BJ (cell line): ENCODE measurements at regions not wholly inside any gene's neighbourhood (a gene's known extent, or its start where the extent isn't known, plus 50 kb on each side); places are given as distances from the start of the nearest gene placed in this dataset.
"Not testable (repeated sequence)": the region's sequence is repeated elsewhere in the genome, so short reads cannot be mapped to it uniquely, and the experiment has no call there.

Source experiments
- CTCF ChIA-PET: fragments of 350-600 bp; formaldehyde crosslinking; extraction: SDS; loops from one replicate; lab custom pipeline; 2021; ENCODE audit warnings: antibody characterized with exemption, inconsistent platforms; lab: Yijun Ruan, JAX
- POLR2A ChIA-PET: fragments of 300-600 bp; sonication (Branson Sonifier 250); formaldehyde crosslinking; extraction: SDS; loops from one replicate; lab custom pipeline; 2021; ENCODE audit warnings: antibody characterized with exemption; lab: Charles Lee
- DNase-seq: peaks from one replicate; pipeline ENCODE4 v3.0.0-alpha.2; 2011; ENCODE audit warnings: low read depth
- H3K27me3 ChIP-seq: 2 replicates; pipeline ENCODE4 v1.6.0; 2011; ENCODE audit warnings: low read length; ENCODE audit not compliant: control insufficient read depth, insufficient read depth
- H3K36me3 ChIP-seq: 2 replicates; pipeline ENCODE4 v1.5.1; 2011; ENCODE audit warnings: low read length; ENCODE audit not compliant: control insufficient read depth, insufficient read depth
- H3K4me3 ChIP-seq: 2 replicates; pipeline ENCODE4 v1.5.1; 2011; ENCODE audit warnings: low read depth, mild to moderate bottlenecking, control low read depth, low read length
- TF ChIP-seq, protein P1 (sequence below): IDR thresholded peaks from 2 replicates; pipeline ENCODE4 v1.5.1; 2011; ENCODE audit warnings: low read depth, mild to moderate bottlenecking, control low read depth, inconsistent platforms, low read length, moderate library complexity; ENCODE audit not compliant: insufficient read depth

DNA sequence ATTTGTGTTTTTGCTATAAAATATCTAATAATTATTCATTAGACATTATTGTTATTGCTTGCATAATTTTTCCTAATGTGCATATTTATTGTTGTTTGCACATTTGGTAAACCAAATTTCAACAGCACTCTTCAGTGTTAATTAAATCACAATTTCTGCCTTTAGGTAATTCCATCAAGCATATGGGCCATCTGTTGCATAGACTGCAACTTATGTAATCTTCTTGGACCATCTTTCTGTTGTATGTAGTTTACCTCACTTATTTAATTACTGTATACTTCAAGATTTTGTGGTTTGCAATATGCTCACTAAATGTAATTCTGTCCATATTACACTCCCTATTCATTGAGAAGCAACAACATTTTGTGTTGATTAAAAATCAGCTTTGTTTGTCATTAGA is 1360.1 kb downstream of the REEP3 start:
- no peak overlapping the region for H3K4me3 ChIP-seq
- TF ChIP-seq, protein P1, sequence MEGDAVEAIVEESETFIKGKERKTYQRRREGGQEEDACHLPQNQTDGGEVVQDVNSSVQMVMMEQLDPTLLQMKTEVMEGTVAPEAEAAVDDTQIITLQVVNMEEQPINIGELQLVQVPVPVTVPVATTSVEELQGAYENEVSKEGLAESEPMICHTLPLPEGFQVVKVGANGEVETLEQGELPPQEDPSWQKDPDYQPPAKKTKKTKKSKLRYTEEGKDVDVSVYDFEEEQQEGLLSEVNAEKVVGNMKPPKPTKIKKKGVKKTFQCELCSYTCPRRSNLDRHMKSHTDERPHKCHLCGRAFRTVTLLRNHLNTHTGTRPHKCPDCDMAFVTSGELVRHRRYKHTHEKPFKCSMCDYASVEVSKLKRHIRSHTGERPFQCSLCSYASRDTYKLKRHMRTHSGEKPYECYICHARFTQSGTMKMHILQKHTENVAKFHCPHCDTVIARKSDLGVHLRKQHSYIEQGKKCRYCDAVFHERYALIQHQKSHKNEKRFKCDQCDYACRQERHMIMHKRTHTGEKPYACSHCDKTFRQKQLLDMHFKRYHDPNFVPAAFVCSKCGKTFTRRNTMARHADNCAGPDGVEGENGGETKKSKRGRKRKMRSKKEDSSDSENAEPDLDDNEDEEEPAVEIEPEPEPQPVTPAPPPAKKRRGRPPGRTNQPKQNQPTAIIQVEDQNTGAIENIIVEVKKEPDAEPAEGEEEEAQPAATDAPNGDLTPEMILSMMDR = no peak
- ChIA-PET CTCF (no interaction called here), POLR2A (no interaction called here)
- DNase-seq = no peak
- no peaks in the 10 kb centered on the region for H3K36me3 ChIP-seq
- H3K27me3 ChIP-seq = no peaks in the 10 kb centered on the region

DNA sequence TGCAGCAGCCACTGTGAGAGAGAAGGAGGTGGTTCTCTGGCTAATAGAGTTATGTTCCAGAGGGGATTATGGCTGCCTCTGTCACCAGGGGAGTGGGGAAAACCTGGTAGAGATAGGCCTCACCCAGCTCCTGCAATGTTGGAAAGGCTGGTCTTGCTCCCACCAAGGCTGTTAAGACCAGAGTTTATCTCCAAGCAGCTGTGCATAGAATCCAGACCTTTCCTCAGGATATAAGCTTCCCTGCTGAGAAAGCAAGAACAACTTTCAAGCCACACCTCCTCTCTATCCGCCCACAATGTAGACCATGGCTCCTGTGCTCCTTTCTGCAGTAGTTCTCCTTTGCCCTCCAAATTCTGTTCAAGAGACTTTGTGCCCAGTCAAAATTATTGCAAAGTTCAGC is 1375.4 kb downstream of the REEP3 start:
- CTCF ChIA-PET = no interaction called here
- H3K27me3 ChIP-seq = no peaks in the 10 kb centered on the region
- no peaks in the 10 kb centered on the region for H3K36me3 ChIP-seq
- POLR2A ChIA-PET = no interaction called here
- no peak for DNase-seq
- TF ChIP-seq, protein P1 = no peak
- no peak overlapping the region for H3K4me3 ChIP-seq

DNA sequence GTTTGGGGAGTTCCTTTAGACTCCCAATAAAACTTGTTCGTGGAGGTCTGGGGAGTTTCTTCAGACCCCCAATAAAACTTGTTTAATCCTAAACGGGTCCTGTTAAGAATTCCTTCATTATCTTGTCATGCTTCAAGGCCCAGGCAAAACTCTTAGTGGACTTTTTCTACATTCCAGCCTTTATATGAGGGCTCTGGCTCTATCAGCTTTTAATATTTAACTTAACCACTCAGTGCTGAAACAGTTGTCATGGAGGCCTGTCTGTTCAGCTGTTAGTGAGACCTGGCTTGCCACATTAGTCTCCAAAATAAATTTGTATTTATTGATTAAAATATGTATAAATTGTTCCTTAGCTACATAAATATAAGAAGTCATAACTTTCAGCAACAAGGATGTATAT is 1385.1 kb downstream of the REEP3 start:
- H3K27me3 ChIP-seq, CTCF ChIA-PET, DNase-seq, H3K4me3 ChIP-seq, H3K36me3 ChIP-seq, POLR2A ChIA-PET: not testable (repeated sequence)

DNA sequence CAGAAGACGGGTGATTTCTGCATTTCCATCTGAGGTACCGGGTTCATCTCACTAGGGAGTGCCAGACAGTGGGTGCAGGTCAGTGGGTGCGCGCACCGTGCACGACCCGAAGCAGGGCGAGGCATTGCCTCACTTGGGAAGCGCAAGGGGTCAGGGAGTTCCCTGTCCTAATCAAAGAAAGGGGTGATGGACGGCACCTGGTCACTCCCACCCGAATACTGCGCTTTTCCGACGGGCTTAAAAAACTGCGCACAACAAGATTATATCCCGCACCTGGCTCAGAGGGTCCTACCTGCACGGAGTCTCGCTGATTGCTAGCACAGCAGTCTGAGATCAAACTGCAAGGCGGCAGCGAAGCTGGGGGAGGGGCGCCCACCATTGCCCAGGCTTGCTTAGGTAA is 1403.1 kb downstream of the REEP3 start:
- H3K36me3 ChIP-seq, H3K27me3 ChIP-seq, DNase-seq, POLR2A ChIA-PET, H3K4me3 ChIP-seq: not testable (repeated sequence)
- CTCF ChIA-PET = interaction anchor here (0.6 kb wide), 1 partner anchor 1032 kb away, joined by 3 read pairs; no protein-coding TSS in a partner anchor

DNA sequence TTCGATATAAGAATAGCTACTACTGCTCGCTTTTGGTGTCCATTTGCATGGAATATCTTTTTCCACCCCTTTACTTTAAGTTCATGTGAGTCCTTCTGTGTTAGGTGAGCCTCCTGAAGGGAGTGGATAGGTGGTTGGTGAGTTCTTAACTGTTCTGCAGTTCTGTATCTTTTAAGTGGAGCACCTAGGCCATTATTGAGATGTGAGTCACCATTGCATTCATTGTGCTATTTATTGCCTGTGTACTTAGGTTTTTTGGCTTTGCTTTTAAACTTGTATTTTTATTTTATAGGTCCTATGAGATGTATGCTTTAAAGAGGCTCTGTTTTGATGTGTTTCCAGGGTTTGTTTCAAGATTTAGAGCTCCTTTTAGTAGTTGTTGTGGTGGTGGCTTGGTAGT is 1430.8 kb downstream of the REEP3 start:
- Histone ChIP-seq H3K27me3 (no peaks in the 10 kb centered on the region), H3K4me3 (no peak overlapping the region), H3K36me3 (no peaks in the 10 kb centered on the region)
- ChIA-PET POLR2A (no interaction called here), CTCF (no interaction called here)
- TF ChIP-seq, protein P1 = no peak
- DNase-seq = no peak

DNA sequence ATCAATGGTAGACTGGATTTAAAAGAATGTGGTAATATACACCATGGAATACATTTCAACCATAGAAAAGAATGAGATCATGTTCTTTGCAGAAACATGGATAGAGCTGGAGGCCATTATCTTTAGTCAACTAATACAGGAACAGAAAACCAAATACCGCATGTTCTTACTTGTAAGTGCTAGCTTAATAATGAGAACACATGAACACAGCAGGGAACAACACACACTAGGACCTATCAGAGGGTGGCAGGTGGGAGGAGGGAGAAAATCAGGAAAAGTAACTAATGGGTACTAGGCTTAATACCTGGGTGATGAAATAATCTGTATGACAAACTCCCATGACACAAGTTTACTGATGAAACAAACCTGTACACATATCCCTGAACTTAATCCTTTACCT is 1435.2 kb downstream of the REEP3 start:
- ChIA-PET CTCF (interaction anchor here (0.6 kb wide), 1 partner anchor 14 kb away, joined by 3 read pairs; no protein-coding TSS in a partner anchor), POLR2A (no interaction called here)

More for the DNA sequence above, 1435.2 kb downstream of the REEP3 start:
- no peak overlapping the region for H3K4me3 ChIP-seq
- TF ChIP-seq, protein P1 = no peak
- no peak for DNase-seq
- no peaks in the 10 kb centered on the region for H3K27me3 ChIP-seq
- H3K36me3 ChIP-seq = no peaks in the 10 kb centered on the region
